Left lung (tissue), 4 donors: ENCODE measurements at regions not wholly inside any gene's neighbourhood (a gene's known extent, or its start where the extent isn't known, plus 50 kb on each side); places are given as distances from the start of the nearest gene placed in this dataset.

Experiments
- ATAC-seq: fragments of 200-7000 bp; cut with Tn5 transposase; one replicate; pipeline ENCODE4 v1.9.1; 2020; ENCODE audit warnings: moderate library complexity
- DNase-seq, 4 donors: peaks; one replicate each; pipeline ENCODE4 v3.0.0-alpha.2; 2013 to 2020
- H3K27ac ChIP-seq, 2 donors: fragments of 200-600 bp; sonication (generic) in 1 of 2; one replicate each; pipeline versions ENCODE4 v1.5.0 to v1.8.0; 2020 to 2021
- H3K27me3 ChIP-seq, 2 donors: fragments of 200-600 bp; sonication (generic) in 1 of 2; one replicate each; pipeline versions ENCODE4 v1.5.0 to v1.8.0; 2020 to 2021
- H3K36me3 ChIP-seq, 2 donors: fragments of 200-600 bp; sonication (generic) in 1 of 2; one replicate each; pipeline versions ENCODE4 v1.5.0 to v1.8.0; 2020 to 2021
- H3K4me1 ChIP-seq, 2 donors: fragments of 200-600 bp; one replicate each; pipeline ENCODE4 v1.8.0; 2021
- H3K4me3 ChIP-seq, 2 donors: fragments of 200-600 bp; sonication (generic) in 1 of 2; one replicate each; pipeline versions ENCODE4 v1.5.0 to v1.8.0; 2020 to 2021; ENCODE audit warnings: mild to moderate bottlenecking in 1 of 2
- H3K9me3 ChIP-seq, 2 donors: fragments of 200-600 bp; sonication (generic) in 1 of 2; one replicate each; pipeline versions ENCODE4 v1.5.0 to v1.8.0; 2020 to 2021
- intact Hi-C, 2 donors: fragments of 100-400 bp; cut with DNase I; formaldehyde crosslinking; loops; one replicate each; pipeline versions ENCODE4 v1.11.2 to v1.14.2; 2022
- TF ChIP-seq, protein P1 (sequence below), 2 donors: fragments of 200-600 bp; sonication (generic) in 1 of 2; IDR thresholded peaks; one replicate each; pipeline versions ENCODE4 v1.5.0 to v1.8.0; 2021; ENCODE audit warnings: antibody characterized with exemption in 2 of 2
- donor health status: DM: no; HTN: yes; CAD: no.
- donor health status: DM: no; HTN: no; CAD: no.

GRCh38 chr2:41489638-41490037 is 558.2 kb upstream of the PKDCC start:
- ATAC-seq (no peak), DNase-seq (no peak)
- intact Hi-C loops: no loop called here
- Histone ChIP-seq H3K27ac (no peak overlapping the region), H3K4me3 (no peak overlapping the region), H3K27me3 (no peaks in the 10 kb centered on the region), H3K4me1 (no peaks in the 10 kb centered on the region), H3K9me3 (peaks cover 0 to 25% of the 10 kb centered on the region in 2 donors), H3K36me3 (no peaks in the 10 kb centered on the region)
- TF ChIP-seq, protein P1, sequence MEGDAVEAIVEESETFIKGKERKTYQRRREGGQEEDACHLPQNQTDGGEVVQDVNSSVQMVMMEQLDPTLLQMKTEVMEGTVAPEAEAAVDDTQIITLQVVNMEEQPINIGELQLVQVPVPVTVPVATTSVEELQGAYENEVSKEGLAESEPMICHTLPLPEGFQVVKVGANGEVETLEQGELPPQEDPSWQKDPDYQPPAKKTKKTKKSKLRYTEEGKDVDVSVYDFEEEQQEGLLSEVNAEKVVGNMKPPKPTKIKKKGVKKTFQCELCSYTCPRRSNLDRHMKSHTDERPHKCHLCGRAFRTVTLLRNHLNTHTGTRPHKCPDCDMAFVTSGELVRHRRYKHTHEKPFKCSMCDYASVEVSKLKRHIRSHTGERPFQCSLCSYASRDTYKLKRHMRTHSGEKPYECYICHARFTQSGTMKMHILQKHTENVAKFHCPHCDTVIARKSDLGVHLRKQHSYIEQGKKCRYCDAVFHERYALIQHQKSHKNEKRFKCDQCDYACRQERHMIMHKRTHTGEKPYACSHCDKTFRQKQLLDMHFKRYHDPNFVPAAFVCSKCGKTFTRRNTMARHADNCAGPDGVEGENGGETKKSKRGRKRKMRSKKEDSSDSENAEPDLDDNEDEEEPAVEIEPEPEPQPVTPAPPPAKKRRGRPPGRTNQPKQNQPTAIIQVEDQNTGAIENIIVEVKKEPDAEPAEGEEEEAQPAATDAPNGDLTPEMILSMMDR (IDR thresholded peaks at IDR 0.05): no peak

GRCh38 chr2:41495050-41495449 is 552.8 kb upstream of the PKDCC start:
- Histone ChIP-seq H3K4me1 (no peaks in the 10 kb centered on the region), H3K27me3 (no peaks in the 10 kb centered on the region), H3K27ac (no peak overlapping the region), H3K9me3 (peaks cover 0 to 74% of the 10 kb centered on the region in 2 donors), H3K4me3 (no peak overlapping the region), H3K36me3 (no peaks in the 10 kb centered on the region)
- intact Hi-C loops: no loop called here
- ATAC-seq (no peak), DNase-seq (no peak)
- TF ChIP-seq, protein P1 (IDR thresholded peaks at IDR 0.05): no peak

GRCh38 chr2:41496908-41497307 is 550.9 kb upstream of the PKDCC start:
- Histone ChIP-seq H3K27me3 (no peaks in the 10 kb centered on the region), H3K27ac (no peak overlapping the region), H3K4me1 (no peaks in the 10 kb centered on the region), H3K4me3 (no peak overlapping the region), H3K9me3 (peaks cover 0 to 88% of the 10 kb centered on the region in 2 donors), H3K36me3 (no peaks in the 10 kb centered on the region)
- TF ChIP-seq, protein P1 (IDR thresholded peaks at IDR 0.05): no peak
- ATAC-seq (no peak), DNase-seq (no peak)
- intact Hi-C loops: no loop called here

DNA sequence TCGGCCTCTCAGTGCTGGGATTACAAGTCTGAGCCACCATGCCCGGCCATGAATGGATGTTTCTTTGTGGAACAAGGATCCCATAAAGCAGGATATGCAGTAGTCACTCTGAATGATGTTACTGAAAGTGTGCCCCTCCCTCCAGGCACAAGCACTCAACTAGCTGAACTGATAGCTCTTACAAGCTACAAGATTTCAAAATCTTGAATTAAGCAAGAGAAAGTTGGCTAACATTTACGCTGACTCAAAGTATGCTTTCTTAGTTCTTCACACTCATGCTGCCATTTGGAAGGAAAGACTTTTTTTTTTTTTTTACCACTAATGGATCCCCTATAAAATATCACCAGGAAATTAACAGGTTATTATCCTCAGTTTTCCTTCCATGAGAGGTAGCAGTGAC is 549.0 kb upstream of the PKDCC start:
- Histone ChIP-seq H3K9me3 (peaks cover 0 to 75% of the 10 kb centered on the region in 2 donors), H3K27me3 (no peaks in the 10 kb centered on the region), H3K36me3 (no peaks in the 10 kb centered on the region), H3K27ac (no peak overlapping the region), H3K4me1 (no peaks in the 10 kb centered on the region), H3K4me3 (no peak overlapping the region)
- TF ChIP-seq, protein P1 (IDR thresholded peaks at IDR 0.05): no peak
- intact Hi-C loops: no loop called here
- ATAC-seq (no peak), DNase-seq (no peak)

GRCh38 chr2:41500895-41501294 is 546.9 kb upstream of the PKDCC start:
- no peaks in the 10 kb centered on the region for H3K27me3 ChIP-seq
- intact Hi-C loops: no loop called here
- ATAC-seq: no peak
- H3K4me1 ChIP-seq: no peaks in the 10 kb centered on the region
- H3K4me3 ChIP-seq: no peak overlapping the region
- no peak for DNase-seq
- H3K27ac ChIP-seq: no peak overlapping the region
- peaks cover 0 to 54% of the 10 kb centered on the region in 2 donors for H3K9me3 ChIP-seq
- TF ChIP-seq, protein P1 (IDR thresholded peaks at IDR 0.05): no peak
- H3K36me3 ChIP-seq: no peaks in the 10 kb centered on the region
